ENCODE measurements at regions not wholly inside any gene's neighbourhood (a gene's known extent, or its start where the extent isn't known, plus 50 kb on each side); places are given as distances from the start of the nearest gene placed in this dataset.

DNA sequence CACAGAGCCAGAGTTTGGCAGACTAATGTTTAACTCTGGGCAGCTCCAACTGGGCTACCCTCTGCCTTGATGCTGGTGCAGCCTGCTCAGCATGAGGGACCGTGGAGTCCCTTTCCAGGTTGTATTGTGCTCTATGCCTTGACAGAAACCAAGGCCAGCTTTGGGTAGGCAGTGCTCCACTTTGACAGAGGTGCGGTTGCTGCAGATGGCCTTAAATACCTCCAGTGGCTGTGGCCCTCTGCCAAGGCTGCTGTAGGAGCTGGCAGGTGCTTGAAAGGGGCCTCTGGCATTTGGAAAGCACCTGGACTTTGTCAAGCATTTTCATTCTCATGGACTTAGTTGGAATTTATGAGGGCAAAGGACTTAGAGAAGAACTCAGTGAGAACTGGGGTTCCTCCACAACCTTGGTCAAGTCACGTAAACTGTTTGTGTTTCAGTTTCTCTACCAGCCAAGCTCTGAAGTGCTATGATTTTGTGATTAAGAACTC, 249.7 kb upstream of the ZNF462 start:
- Mint-ChIP-seq H3K4me3 (ENCODE audit: unreplicated experiment) (no peak overlapping the region), H3K27me3 (ENCODE audit: unreplicated experiment) (no peaks in the 10 kb centered on the region), H3K27ac (ENCODE audit: unreplicated experiment) (no peak overlapping the region), H3K4me1 (ENCODE audit: low read depth, unreplicated experiment) (peaks cover 2% of the 10 kb centered on the region), H3K36me3 (ENCODE audit: unreplicated experiment) (no peaks in the 10 kb centered on the region), H3K9me3 (ENCODE audit: unreplicated experiment) (no peaks in the 10 kb centered on the region)
- TF ChIP-seq, protein P1, sequence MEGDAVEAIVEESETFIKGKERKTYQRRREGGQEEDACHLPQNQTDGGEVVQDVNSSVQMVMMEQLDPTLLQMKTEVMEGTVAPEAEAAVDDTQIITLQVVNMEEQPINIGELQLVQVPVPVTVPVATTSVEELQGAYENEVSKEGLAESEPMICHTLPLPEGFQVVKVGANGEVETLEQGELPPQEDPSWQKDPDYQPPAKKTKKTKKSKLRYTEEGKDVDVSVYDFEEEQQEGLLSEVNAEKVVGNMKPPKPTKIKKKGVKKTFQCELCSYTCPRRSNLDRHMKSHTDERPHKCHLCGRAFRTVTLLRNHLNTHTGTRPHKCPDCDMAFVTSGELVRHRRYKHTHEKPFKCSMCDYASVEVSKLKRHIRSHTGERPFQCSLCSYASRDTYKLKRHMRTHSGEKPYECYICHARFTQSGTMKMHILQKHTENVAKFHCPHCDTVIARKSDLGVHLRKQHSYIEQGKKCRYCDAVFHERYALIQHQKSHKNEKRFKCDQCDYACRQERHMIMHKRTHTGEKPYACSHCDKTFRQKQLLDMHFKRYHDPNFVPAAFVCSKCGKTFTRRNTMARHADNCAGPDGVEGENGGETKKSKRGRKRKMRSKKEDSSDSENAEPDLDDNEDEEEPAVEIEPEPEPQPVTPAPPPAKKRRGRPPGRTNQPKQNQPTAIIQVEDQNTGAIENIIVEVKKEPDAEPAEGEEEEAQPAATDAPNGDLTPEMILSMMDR (IDR thresholded peaks at IDR 0.05; ENCODE audit: partially characterized antibody, unreplicated experiment) = no peak
- no peak for DNase-seq

DNA sequence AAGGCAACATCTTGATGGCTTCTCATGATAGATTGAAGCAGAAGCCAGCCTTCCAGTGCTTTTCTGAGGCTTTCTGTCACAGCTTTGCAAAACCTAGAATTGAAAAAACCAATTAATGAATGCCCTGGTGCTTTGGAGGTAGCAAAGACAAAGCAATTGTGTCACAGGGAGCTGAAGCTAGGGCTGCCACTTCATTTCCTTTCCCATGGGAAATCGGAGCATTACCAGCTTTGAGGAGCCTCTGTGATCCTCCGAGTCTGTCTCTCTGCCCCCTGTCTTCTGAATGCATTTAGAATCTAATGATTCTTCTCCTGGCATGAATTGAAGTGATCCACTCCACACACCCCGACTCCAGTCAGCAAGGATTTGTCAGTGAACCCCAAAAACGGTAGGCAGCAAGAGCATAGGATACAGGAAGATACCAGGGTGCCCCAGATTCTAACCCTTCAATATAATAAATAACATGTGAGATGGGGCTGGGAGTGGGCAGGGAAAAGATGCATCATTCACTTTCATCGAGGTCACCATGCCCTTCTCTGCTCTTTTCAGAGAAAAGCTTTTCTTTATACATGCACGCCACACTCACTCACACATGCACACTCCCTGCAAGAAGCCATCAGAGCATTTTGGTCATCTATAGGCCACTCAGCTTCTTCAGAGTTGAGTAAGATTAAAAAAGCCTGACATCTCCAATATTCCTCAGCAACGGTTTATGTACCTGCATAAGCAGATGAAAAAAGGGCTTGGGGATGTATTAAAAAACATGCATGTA, 247.7 kb upstream of the ZNF462 start:
- no peak for DNase-seq
- Mint-ChIP-seq H3K4me1 (ENCODE audit: low read depth, unreplicated experiment) (peaks cover 2% of the 10 kb centered on the region), H3K27me3 (ENCODE audit: unreplicated experiment) (no peaks in the 10 kb centered on the region), H3K4me3 (ENCODE audit: unreplicated experiment) (no peak overlapping the region), H3K27ac (ENCODE audit: unreplicated experiment) (no peak overlapping the region), H3K9me3 (ENCODE audit: unreplicated experiment) (no peaks in the 10 kb centered on the region), H3K36me3 (ENCODE audit: unreplicated experiment) (no peaks in the 10 kb centered on the region)
- TF ChIP-seq, protein P1 (IDR thresholded peaks at IDR 0.05; ENCODE audit: partially characterized antibody, unreplicated experiment) = no peak

DNA sequence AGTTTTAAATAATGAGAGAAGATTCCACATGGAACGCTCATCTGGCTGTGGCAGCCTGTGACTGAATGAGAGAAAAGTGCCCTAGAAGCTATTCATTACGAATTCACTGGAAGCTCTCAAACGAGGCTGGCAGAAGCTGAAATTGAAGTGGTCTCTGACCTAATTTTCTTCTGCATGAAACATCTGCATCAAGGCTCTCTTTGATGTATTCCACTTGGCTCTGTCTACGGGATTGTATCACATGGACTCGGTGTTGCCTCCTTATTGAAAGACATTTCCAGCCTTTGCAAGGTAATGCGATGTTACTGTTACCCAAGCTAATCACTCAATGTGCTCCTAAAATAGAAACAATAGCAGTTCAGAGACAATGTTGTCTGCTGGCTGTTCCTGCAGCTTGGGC, 246.9 kb upstream of the ZNF462 start:
- peaks cover 7% of the 10 kb centered on the region for H3K4me1 Mint-ChIP-seq (ENCODE audit: low read depth, unreplicated experiment)
- H3K9me3 Mint-ChIP-seq (ENCODE audit: unreplicated experiment) = no peaks in the 10 kb centered on the region
- H3K36me3 Mint-ChIP-seq (ENCODE audit: unreplicated experiment) = no peaks in the 10 kb centered on the region
- no peaks in the 10 kb centered on the region for H3K27me3 Mint-ChIP-seq (ENCODE audit: unreplicated experiment)
- H3K4me3 Mint-ChIP-seq (ENCODE audit: unreplicated experiment) = no peak overlapping the region
- H3K27ac Mint-ChIP-seq (ENCODE audit: unreplicated experiment) = no peak overlapping the region
- TF ChIP-seq, protein P1 (IDR thresholded peaks at IDR 0.05; ENCODE audit: partially characterized antibody, unreplicated experiment) = no peak
- DNase-seq = no peak

DNA sequence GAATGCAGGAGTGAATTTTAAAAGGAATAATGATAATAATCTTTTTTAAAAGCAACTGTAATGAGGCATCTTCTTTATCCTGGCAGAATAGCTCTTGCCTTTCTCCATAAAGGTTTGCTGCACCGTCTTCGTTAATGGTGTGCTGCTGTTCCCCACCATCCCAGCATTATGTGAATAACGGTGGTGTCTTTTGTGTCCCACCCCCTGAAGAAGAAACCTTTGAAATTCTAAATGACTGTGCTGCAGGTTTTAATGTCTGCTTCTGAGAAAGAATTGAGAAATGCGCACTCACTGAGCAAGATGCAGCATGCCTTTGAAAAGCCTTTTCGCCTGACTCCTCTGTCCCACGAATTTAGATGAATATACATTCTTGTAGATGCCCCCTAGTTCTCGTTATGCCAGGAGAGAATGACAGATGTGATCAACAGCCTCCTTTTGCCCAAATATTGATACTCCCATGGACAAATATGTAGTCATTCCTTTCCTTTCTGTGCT, 246.1 kb upstream of the ZNF462 start:
- Mint-ChIP-seq H3K4me3 (ENCODE audit: unreplicated experiment) (no peak overlapping the region), H3K36me3 (ENCODE audit: unreplicated experiment) (no peaks in the 10 kb centered on the region), H3K27ac (ENCODE audit: unreplicated experiment) (no peak overlapping the region), H3K27me3 (ENCODE audit: unreplicated experiment) (no peaks in the 10 kb centered on the region), H3K4me1 (ENCODE audit: low read depth, unreplicated experiment) (peaks cover 13% of the 10 kb centered on the region), H3K9me3 (ENCODE audit: unreplicated experiment) (peaks cover 2% of the 10 kb centered on the region)
- no peak for DNase-seq
- TF ChIP-seq, protein P1 (IDR thresholded peaks at IDR 0.05; ENCODE audit: partially characterized antibody, unreplicated experiment) = no peak

DNA sequence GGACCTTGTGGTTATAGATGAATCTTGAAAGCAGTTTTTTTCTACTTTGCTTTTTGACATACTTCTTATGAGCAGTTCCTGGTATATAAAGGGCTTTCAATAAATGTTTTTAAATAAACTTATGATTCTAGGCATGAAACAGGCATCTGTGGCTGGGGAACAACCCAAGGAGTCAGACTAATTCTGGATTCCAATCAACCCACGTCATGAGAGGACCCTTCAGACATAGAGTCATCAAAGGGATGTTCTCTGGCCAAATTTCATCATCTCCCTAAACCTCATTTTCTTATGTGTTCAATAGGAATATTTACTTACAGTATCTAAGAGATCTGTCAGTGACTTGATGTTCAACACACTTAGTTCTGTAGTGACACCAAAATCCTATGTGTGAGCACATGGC, 243.8 kb upstream of the ZNF462 start:
- Mint-ChIP-seq H3K27ac (ENCODE audit: unreplicated experiment) (no peak overlapping the region), H3K9me3 (ENCODE audit: unreplicated experiment) (peaks cover 2% of the 10 kb centered on the region), H3K4me3 (ENCODE audit: unreplicated experiment) (no peak overlapping the region), H3K27me3 (ENCODE audit: unreplicated experiment) (no peaks in the 10 kb centered on the region), H3K36me3 (ENCODE audit: unreplicated experiment) (no peaks in the 10 kb centered on the region), H3K4me1 (ENCODE audit: low read depth, unreplicated experiment) (peaks cover 13% of the 10 kb centered on the region)
- TF ChIP-seq, protein P1 (IDR thresholded peaks at IDR 0.05; ENCODE audit: partially characterized antibody, unreplicated experiment) = no peak
- DNase-seq = no peak

Data from glutamatergic neuron (in vitro differentiated cells).